Breast epithelium (tissue), 4 donors: ENCODE measurements at regions not wholly inside any gene's neighbourhood (a gene's known extent, or its start where the extent isn't known, plus 50 kb on each side); places are given as distances from the start of the nearest gene placed in this dataset.

Source experiments
- DNase-seq, 2 donors: peaks; one replicate each; pipeline ENCODE4 v3.0.0-alpha.2; 2019; ENCODE audit warnings: low spot score in 2 of 2
- H3K27ac ChIP-seq, 2 donors: fragments of 200-600 bp; sonication (generic) in 1 of 2; one replicate each; pipeline ENCODE4 v1.5.1; 2016 to 2019; ENCODE audit warnings: mild to moderate bottlenecking in 1 of 2
- H3K27me3 ChIP-seq, 2 donors: fragments of 200-600 bp; sonication (generic) in 1 of 2; one replicate each; pipeline versions ENCODE4 v1.5.1 to v1.6.0; 2017 to 2019; ENCODE audit warnings: control low read depth in 1 of 2, mild to moderate bottlenecking in 1 of 2
- H3K36me3 ChIP-seq: fragments of 200-600 bp; one replicate; pipeline ENCODE4 v1.5.1; 2019
- H3K4me1 ChIP-seq, 2 donors: fragments of 200-600 bp; sonication (generic); one replicate each; pipeline ENCODE4 v1.5.1; 2016 to 2019; ENCODE audit warnings: control low read depth in 1 of 2
- H3K4me3 ChIP-seq, 3 donors: fragments of 200-600 bp; sonication (generic); 1 replicate in 2 of 3; 2 replicates in 1 of 3; pipeline ENCODE4 v1.5.1; 2016 to 2019; ENCODE audit warnings: mild to moderate bottlenecking in 3 of 3, moderate library complexity in 2 of 3
- H3K9me3 ChIP-seq, 2 donors: fragments of 200-600 bp; sonication (generic) in 1 of 2; one replicate each; pipeline ENCODE4 v1.5.1; 2016 to 2019; ENCODE audit warnings: control low read depth in 1 of 2
- CTCF ChIP-seq, 3 donors: fragments of 450-650 bp; IDR thresholded peaks; one replicate each; pipeline ENCODE4 v1.5.1; 2016 to 2017; ENCODE audit warnings: antibody characterized with exemption in 3 of 3, mild to moderate bottlenecking in 3 of 3, moderate library complexity in 3 of 3
- POLR2A ChIP-seq: fragments of 450-650 bp; IDR thresholded peaks from one replicate; pipeline ENCODE4 v1.6.1; 2016; ENCODE audit warnings: antibody characterized with exemption, mild to moderate bottlenecking, moderate library complexity
- POLR2AphosphoS5 ChIP-seq, 3 donors: sonication (generic); formaldehyde crosslinking; IDR thresholded peaks; one replicate each; pipeline ENCODE4 v1.6.1; 2017; ENCODE audit warnings: antibody characterized with exemption in 3 of 3
- intact Hi-C: fragments of 100-400 bp; cut with DNase I; formaldehyde crosslinking; loops from one replicate; pipeline ENCODE4 v1.15.1; 2023; ENCODE audit warnings: low total_unique reads

DNA sequence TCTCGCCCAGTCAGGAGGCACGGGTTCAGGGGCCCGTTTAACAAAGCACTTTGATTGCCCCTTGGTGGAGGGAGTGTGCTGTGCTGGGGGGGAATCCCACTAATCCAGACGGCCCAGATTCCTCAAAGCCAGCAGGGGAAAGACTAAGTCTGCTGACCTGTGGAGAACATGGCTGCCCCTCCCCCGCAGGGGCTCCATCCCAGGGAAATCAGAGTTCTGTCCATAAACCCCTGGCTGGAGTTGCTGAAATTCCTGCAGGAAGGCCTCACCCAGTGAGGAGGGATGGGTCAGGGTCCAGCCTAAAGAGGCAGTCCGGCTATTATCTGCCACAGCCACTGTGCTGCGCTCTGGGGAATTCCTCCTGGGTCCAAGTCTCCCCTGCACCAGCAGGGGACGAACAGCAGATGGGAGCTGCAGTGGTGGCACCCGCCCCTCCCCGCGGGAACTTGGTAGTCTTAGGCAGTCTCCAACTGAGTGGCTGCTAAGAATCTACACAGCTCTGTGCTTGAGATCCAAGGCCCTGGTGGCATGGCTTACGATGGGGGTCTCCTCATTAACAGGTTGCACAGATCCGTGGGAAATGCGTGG, 174.0 kb upstream of the DAB2 start:
- H3K27ac ChIP-seq, result no peak overlapping the region
- H3K9me3 ChIP-seq, result no peaks in the 10 kb centered on the region
- DNase-seq, result no peak
- TF ChIP-seq POLR2AphosphoS5 (IDR thresholded peaks at IDR 0.05), result no peak
- no peak for TF ChIP-seq POLR2A
- no peak for TF ChIP-seq CTCF (IDR thresholded peaks at IDR 0.05)
- no peaks in the 10 kb centered on the region for H3K36me3 ChIP-seq
- H3K27me3 ChIP-seq, result no peaks in the 10 kb centered on the region
- H3K4me3 ChIP-seq, result no peak overlapping the region
- intact Hi-C loops, result no loop called here
- H3K4me1 ChIP-seq, result no peaks in the 10 kb centered on the region

- Histone ChIP-seq H3K9me3 (no peaks in the 10 kb centered on the region), H3K27ac (no peak overlapping the region), H3K4me3 (no peak overlapping the region), H3K27me3 (no peaks in the 10 kb centered on the region), H3K4me1 (no peaks in the 10 kb centered on the region), H3K36me3 (no peaks in the 10 kb centered on the region)
- intact Hi-C loops, result no loop called here
- DNase-seq, result no peak
- TF ChIP-seq CTCF (IDR thresholded peaks at IDR 0.05) (no peak), POLR2AphosphoS5 (IDR thresholded peaks at IDR 0.05) (no peak), POLR2A (no peak)
Observed at GRCh38 chr5:39588179-39588578, 163.4 kb upstream of the DAB2 start.

GRCh38 chr5:39587675-39588074, 162.9 kb upstream of the DAB2 start:
- no peaks in the 10 kb centered on the region for H3K27me3 ChIP-seq
- H3K36me3 ChIP-seq, result no peaks in the 10 kb centered on the region
- no peak for DNase-seq
- intact Hi-C loops, result no loop called here
- H3K4me1 ChIP-seq, result no peaks in the 10 kb centered on the region
- no peaks in the 10 kb centered on the region for H3K9me3 ChIP-seq
- no peak overlapping the region for H3K4me3 ChIP-seq
- TF ChIP-seq CTCF (IDR thresholded peaks at IDR 0.05), result no peak
- TF ChIP-seq POLR2AphosphoS5 (IDR thresholded peaks at IDR 0.05), result no peak
- no peak for TF ChIP-seq POLR2A
- H3K27ac ChIP-seq, result no peak overlapping the region

DNA sequence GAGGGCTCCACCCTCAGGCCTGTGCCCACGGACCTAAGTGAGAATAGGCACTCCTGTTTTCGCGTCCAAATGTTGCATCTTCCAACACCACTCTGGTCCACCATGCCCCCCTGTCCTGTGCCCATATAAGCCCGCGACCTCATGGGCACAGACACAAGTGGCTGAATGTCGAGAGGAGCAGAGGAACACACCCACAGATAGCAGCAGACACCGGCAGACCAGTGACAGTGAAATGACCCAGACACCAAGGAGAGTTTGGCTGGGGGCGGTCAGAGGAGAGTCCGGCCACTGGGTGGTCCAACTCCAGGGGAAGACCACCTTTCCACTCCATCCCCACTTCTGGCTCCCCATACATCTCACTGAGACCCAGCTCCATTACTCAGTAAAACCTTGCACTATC, 161.4 kb upstream of the DAB2 start:
- intact Hi-C loops, result no loop called here
- Histone ChIP-seq H3K27me3 (no peaks in the 10 kb centered on the region), H3K9me3 (no peaks in the 10 kb centered on the region), H3K36me3 (no peaks in the 10 kb centered on the region), H3K4me3 (no peak overlapping the region), H3K4me1 (no peaks in the 10 kb centered on the region), H3K27ac (no peak overlapping the region)
- no peak for DNase-seq
- TF ChIP-seq CTCF (IDR thresholded peaks at IDR 0.05) (no peak), POLR2AphosphoS5 (IDR thresholded peaks at IDR 0.05) (no peak), POLR2A (no peak)

DNA sequence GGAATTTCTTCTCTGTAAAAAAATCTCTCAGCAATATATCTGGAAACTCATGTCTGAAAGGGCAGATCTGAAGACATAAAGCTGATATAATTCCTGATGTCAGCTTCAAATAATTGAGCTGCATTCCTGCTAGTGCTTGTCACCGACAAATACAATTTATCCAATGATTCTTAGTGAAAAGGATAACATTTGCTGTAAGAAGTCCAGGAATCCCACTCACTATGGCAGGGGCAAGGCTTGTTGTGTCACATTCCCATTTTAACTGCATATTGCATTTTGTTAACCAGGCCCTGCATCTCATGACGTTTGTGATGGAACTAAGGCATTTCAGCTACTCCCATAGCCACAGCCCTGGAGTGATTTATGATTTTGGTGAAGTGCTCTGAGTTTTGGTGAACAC, 160.1 kb upstream of the DAB2 start:
- intact Hi-C loops, result no loop called here
- TF ChIP-seq CTCF (IDR thresholded peaks at IDR 0.05) (no peak), POLR2A (no peak), POLR2AphosphoS5 (IDR thresholded peaks at IDR 0.05) (no peak)
- H3K27ac ChIP-seq, result no peak overlapping the region
- no peaks in the 10 kb centered on the region for H3K4me1 ChIP-seq
- no peaks in the 10 kb centered on the region for H3K36me3 ChIP-seq
- no peak overlapping the region for H3K4me3 ChIP-seq
- no peaks in the 10 kb centered on the region for H3K27me3 ChIP-seq
- H3K9me3 ChIP-seq, result no peaks in the 10 kb centered on the region
- no peak for DNase-seq
